HG02840 (cell line): ENCODE measurements at regions not wholly inside any gene's neighbourhood (a gene's known extent, or its start where the extent isn't known, plus 50 kb on each side); places are given as distances from the start of the nearest gene placed in this dataset.
"Not testable (repeated sequence)": the region's sequence is repeated elsewhere in the genome, so short reads cannot be mapped to it uniquely, and the experiment has no call there.

Source experiments
- ATAC-seq: cut with Tn5 transposase; IDR thresholded peaks from one replicate; pipeline ENCODE4 v1.9.1; 2021; ENCODE audit warnings: mild to moderate bottlenecking, moderate library complexity, moderate number of reproducible peaks; ENCODE audit not compliant: unreplicated experiment, low FRiP score

DNA sequence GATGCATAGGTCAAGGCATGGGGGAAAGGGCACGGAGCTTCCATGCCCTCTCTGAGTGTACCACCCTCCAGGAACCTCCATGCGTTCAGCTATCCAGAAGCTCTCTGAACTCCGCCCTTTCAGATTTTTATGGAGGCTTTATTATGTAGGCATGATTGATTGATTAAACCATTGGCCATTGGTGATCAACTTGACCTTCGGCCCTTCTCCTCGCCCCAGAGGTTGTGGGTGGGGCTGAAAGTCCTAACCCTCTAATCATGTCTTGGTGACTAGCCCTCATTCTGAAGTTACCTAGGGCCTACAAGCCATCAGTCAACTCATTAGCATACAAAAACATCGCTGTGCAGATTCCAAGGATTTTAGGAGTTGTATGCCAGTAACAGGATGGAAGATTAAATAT is 323.7 kb upstream of the KLF4 start:
- ATAC-seq: no peak

DNA sequence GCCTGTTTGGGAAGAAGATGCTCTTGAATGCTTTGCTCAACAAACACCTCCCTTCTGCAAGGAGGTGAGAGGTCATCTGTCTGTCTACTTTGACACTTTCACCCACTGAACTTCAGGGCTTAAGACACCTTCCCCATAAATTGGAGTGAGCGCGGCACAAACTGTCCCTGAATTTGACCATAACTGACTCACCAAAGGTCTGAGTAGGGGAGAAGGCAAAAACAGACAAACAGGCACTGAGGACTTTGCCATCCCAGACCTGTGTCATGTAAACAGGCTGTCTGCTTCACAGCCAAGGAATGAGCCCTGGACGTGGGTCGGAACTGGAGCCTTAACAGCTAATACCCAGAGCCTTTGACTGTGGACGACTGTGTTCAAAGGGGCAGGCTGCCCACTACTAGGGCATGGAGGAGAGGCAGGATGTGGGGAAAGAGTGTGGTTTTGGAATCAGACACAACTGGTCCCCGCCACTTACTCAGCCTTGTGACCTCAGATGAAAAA is 320.9 kb upstream of the KLF4 start:
- no peak for ATAC-seq

DNA sequence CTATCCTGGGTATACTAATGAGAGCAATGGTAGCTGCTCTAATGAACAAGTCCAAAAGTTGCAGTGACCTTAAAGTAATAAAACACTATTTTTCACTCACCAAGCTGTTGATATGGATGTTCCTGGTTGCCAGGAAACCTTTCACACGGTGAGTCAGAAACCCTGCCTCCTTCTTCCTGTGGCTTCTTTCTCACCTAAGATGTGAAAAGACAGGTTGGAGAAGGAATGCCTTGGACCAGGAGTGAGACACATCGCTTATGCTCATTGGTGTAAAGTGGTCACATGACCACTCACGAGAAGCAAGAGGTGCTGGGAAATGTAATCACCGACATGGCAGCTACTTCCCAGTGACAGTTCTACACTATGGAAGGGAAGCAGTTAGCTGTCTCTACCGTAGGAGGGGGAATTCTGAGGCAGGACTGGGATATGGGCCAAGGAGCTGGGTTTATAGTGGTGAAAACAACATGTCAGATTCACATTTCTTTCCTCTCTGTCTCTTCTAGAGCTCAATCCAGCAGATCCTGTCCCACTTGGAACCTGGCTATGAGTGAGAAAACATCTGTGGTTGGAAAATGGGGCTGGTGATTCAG is 320.4 kb upstream of the KLF4 start:
- ATAC-seq: no peak

DNA sequence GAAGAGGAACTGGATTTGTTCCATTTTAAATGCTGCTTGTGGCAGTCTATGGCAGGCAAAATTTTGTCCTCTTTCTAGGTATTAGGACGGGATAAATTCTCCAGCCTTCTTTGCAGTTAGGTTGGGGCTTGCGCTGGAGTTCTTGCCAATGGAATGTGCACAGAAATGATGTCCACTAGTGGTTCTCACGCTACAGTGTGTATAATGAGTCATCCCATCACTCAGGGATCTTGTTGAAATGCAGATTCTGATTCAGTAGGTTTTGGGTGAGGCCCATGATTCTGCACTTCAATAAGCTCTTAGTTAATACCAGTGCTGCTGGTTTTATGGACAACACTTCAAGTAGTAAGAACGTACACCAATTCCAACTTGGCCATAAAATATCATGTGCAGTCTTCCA is 317.6 kb upstream of the KLF4 start:
- ATAC-seq: no peak

DNA sequence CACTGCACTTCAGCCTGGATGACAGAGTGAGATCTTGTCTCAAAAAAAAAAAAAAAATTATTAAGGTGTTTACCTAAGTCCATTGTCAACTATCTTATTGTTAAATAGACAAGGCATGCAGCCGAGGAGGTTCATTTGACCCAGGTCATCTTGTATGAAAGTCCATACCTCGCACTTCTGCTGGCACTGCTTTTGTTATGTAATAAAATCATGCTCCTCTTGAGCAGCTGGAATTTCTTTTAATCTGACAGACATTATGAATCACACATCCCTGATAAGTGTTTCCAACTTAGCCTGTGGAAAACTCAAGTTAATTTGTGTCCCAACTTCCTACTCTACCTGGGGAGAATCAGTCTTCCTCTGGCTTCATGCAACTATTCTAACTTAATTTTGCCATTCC is 315.6 kb upstream of the KLF4 start:
- ATAC-seq: no peak

DNA sequence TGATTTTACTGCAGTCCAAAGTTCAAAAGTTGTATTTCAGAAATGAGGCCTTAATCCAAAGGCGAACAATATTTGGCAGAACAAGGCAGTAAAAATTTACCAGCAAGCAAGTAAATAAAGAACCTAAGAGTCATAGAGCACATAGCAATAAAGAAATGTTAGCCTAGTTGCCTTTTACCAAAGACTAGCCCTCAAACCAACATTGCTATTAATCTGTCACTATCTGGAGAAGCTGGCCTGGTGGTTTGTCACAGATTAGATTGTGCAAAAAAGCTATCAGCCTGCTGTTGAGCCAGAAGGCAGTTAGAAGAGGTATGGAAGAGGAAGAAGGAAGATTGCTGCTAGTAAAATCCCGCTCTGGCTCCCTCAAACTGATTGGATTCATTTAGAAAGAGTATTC is 304.7 kb upstream of the KLF4 start:
- no peak for ATAC-seq

DNA sequence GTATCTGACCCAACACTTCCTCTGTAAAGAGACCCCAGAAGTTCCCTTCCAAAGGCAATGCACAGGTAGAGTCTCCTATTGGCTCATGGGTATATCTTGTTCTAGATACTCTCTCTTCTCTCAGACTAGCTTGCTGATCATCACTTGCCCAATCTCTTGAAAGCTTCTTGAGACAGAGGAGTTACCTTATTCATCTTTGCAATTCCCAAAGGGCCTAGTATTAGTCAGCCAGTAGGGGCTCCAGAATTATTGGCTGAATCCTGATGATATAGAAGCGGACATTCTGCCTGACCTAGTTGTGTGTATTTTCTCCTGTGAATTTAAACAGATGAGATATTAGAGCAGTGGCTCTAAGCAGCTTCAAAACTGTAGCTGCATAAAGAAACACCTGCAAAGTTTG is 304.0 kb upstream of the KLF4 start:
- ATAC-seq: no peak

DNA sequence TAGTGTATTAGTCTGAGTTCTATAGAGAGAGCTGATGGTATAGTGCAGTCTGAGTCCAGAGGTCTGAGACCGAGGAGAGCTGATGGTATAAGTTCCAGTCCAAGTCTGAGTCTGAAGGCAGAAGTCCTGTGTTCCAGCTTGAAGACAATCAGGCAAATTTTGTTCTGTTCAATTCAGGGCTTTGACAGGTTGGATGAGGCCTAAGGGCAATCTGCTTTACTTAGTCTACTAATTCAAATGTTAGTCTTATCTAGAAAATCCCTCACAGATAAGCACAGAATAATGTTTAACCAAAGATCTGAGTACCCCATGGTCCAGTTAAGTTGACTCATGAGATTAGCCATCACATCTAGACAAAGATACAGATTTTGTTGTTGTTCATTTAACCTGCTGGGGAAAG is 303.0 kb upstream of the KLF4 start:
- ATAC-seq: no peak

DNA sequence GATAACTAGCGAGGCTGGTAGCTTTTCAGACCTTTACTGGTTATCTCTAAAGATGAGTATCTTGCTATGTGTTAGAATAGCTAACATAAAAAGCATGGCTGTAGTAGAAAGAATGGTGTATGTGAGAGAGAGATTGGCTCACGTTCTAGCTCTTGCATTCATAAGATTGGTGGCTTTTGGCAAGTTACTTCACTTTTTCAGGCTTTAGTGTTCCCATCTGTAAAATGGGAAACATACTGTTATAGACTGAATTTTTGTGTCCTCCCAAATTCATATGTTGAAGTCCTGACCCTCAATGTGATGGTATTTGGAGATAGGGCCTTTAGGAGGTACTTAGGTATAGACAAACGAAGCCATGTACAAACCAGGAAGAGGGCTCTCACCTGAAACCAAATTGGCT is 302.4 kb upstream of the KLF4 start:
- no peak for ATAC-seq

DNA sequence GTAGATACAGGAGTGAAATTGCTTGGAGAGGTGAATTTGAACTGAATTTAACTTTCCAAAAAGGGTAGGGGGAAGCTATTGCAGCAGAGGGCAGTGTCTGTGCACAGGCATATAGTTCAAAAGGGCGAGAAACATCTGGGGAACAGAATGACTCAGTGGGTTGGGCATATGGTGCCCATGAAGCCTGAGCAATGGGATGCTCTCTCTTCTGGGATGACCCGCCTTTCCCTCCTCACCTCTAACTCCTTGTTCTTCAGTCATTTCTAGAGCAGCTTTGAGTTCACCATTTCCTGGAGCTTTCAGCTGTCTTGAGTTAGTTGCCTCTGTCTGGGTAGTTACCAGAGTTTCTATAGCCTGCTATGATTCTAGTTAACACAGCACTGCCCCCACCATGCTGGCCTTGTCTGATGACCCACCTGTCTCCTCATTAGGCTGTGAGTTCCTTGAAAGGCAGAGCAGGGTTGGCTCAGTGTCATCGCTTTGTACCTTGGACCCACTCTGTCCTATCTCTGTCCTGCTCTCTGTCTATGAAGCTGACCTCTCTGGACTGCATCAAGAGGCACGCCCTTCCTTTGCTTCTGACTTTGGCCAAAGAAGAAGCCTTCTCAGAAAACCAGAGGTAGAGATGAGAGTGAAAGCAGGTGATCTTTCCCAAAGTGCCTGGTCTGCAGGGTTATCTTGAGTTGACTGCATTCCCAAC is 299.6 kb upstream of the KLF4 start:
- ATAC-seq: no peak

DNA sequence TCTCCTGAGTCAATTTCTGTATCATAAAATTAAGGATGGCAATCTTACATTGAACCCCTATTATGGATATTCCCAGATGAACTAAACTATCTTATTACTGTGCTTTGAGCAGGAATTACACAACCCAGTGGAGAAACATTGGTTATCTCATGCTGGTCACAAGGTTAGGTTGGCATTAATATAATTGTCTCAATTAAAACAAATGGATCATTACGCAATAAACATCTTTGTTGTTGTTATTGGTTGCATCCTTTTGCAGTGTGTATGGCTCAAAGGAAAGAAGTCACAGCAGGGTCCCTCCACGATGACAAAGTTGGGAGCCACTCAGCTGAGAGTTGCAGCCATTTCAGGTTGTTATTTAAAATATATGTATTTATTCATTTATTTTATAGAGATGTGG is 297.0 kb upstream of the KLF4 start:
- ATAC-seq: no peak

DNA sequence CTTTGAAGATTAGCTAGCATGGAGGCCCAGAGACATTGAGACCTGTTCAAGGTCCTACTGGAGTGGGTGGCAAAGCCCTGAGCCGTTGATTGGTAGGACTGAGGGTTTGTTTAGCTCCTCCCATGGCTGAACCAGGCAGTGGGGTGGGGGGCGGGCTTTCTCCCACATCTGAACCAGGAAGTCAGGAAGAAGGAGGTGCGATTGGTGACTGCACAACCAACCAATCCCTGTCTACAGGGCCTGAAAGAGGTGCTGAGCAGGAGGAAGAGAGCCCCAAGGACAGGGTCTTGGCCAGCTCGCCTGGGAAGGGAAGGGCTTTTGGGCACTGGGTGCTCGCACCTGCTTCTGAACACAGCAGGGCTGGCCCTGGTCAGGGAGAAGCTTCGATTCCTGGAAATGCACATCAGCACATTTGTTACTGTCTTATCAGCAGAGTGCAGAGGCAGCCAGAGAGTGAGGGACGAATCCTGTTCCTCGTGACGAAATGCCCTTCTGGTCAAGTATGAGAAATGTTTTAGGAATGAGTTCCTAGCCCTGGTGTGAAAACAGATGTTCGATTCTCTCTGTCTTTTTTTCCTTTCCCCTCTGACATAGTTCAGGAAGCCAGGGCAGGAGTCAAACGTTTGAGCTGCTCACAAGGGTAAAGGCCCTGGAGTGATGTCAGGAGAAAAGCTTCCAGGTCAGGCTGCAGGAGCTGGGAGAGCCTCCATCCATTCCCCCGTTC is 294.8 kb upstream of the KLF4 start:
- ATAC-seq: no peak

DNA sequence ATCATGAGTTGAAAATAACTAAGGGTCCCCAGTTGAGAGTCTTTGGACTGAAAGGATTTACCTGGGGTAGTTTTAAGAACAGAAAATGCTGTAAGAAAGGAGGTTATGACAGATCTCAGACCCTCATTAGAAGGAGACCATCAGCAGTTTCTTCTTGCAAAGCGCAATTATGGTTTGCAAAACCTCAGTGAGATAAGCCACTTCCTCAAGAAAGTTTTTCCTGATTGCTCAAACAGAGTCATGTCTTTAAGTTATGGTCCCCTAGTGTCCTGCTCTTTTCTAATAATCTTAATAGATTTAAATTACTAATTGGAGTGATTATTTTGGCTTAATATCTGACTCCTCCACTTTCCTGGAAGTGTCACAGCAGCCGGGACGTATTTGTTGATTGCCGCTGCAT is 293.2 kb upstream of the KLF4 start:
- ATAC-seq: no peak

DNA sequence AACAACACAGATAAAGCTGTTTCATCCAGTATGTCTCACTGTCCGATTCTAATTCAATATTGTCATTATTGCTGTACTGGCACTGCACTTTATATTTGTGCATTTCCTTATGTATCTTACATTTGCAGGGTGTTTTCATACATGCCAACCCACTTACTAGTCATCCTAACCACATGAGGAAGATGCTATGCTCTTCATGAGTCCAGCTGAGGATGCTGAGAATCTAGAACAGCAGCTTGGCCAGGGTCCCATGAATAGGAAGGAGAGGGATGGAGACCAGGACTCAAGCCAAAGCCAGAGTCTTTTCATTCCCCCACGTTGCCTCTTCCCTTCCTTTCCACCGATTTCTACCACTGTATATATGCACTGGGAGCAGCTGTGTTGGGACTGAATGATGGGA is 292.8 kb upstream of the KLF4 start:
- no peak for ATAC-seq

DNA sequence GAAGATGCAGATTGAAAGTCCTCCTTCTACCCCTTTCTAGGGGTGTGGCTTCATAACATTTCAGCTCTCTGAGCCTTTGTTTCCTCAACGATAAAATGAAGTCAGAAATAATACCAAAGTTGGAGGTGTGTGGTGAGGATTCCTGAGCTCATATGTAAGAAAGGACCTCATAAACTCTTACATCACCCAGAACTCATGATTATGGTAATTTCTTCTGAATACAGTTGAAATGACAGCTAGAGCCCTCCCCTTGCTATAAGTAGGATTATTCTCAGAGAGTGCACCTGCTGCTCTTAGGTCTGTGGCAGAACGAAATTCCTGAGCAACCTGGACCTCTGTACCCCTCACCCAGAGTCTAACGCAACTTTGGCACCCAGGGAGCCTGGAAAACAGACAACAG is 291.4 kb upstream of the KLF4 start:
- ATAC-seq: no peak

DNA sequence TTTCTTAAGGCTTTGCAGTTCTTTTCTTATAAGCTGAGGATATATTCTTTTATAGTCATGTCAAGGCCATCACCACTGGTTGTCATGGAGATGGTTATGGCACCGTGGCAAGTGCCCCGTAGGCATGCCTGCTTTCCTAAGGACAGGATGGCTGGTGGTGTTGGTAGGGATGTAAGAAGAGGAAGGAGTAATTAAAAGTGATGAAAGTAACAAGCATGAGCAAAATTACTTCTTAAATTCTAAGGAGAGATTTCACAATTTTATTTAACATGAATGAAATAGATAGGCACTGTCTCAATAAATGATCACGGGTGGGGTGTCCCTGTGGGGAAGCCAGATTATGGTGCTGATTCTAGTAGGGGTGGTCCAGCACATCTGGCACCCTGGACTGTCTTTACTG is 290.2 kb upstream of the KLF4 start:
- no peak for ATAC-seq

DNA sequence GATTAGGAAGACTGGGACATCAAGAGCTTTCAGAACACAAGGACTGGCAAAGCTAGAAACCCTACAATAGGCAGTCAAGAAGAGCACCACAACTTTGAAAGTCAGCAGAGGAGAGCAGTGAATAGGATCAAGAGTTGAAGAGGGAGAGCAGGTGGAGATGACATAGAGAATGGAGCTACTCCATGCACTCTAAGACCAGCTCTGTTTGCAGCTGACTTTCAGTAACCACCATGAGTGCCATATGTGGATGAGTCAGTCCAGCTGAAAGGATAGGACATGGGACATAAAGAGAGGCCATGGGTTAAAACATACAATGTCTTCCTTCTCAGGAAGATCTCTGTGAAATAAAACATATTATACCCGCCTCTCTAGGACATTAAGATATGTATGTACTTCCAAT is 289.1 kb upstream of the KLF4 start:
- no peak for ATAC-seq

DNA sequence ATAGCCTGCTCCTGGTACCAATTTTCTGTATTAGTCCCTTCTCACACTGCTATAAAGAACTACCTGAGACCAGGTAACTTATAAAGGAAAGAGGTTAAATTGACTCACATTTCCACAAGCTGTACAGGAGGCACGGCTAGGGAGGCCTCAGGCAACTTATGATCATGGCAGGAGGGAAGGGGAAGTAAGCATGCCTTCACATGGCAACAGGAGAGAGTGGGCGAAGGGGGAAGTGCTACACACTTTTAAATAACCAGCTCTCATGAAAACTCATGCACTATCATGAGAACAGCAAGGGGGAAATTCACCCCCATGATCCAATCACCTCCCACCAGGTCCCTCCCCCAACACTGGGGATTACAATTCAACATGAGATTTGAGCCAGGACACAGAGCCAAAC is 284.5 kb upstream of the KLF4 start:
- ATAC-seq: not testable (repeated sequence)

DNA sequence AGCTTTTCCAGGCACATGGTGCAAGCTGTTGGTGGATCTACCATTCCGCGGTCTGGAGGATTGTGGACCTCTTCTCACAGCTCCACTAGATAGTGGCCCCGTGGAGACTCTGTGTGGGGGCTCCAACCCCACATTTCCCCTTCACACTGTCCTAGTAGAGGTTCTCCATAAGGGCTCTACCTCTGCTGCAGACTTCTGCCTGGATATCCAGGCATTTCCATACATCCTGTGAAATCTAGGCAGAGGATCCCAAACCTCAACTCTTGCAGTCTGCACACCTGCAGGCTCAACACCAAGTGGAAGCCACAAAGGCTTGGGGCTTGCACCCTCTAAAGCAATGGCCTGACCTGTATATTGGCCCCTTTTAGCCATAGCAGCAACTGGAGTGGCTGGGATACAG is 283.4 kb upstream of the KLF4 start:
- no peak for ATAC-seq

DNA sequence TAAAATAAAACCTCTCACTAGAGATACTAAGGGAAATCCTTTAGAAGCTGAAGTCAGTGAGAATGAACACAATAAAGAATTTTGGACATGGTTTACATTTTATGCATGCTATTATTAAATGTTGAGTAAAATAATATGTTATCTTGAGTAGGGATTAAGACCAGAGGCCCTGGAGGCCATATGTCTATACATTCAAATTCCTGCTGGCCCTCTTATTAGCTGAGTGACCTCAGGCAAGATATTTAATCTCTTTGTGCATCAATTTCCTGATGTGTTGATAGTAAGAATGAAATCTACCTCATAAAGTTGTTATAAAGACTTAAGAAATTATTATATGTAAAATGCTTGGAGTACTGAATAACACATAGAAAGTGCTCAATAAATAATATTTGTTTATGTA is 281.1 kb upstream of the KLF4 start:
- ATAC-seq: no peak

DNA sequence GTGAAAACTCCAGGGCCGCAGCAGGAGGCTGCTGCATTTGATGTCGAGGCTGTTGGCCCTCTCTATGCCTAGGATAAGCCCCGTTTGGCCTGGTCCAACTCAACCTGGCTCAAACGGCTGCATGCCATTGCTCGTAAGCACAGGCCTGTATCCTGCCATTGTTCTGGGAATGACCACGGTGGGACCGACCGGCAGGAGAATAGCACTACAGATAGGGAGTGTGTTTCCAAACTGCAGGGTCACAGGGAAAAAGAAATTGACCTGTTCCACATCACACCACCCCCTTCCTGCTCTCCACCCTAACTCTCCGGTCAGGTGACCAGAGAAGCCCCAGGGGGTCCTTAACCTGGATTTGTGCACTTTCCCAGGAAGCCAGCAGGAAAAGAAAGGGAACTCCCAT is 278.7 kb upstream of the KLF4 start:
- ATAC-seq: no peak

DNA sequence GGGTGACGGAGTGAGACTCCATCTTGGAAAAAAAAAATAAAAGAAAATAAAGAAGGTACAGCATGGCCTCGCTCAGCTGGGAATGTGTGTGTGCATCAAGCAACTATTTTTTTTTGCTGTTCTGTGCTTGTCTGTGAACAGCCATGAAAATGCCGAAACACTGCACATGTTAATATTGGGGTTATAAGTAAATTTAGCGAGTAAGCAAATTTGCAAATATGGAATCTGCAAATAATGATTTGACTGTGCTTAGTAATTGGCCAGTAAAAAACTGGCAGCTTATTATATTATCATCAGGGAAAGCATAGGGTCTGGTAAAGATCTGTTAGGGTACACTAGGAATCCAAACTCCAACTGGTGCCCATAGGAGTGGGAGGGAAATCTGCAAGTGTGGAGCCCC is 278.1 kb upstream of the KLF4 start:
- no peak for ATAC-seq
